Muscle of leg (tissue), 3 donors: ENCODE measurements at regions not wholly inside any gene's neighbourhood (a gene's known extent, or its start where the extent isn't known, plus 50 kb on each side); places are given as distances from the start of the nearest gene placed in this dataset.

Source experiments
- DNase-seq: peaks from one replicate; pipeline ENCODE4 v3.0.0; 2013
- H3K27ac ChIP-seq: one replicate; pipeline ENCODE4 v1.5.1; 2013; ENCODE audit warnings: mild to moderate bottlenecking, low read length, control low read depth
- H3K27me3 ChIP-seq: one replicate; pipeline ENCODE4 v1.6.1; 2013; ENCODE audit warnings: low read length; ENCODE audit not compliant: control insufficient read depth, insufficient read depth
- H3K36me3 ChIP-seq: one replicate; pipeline ENCODE4 v1.6.1; 2013; ENCODE audit warnings: low read length; ENCODE audit not compliant: control insufficient read depth, insufficient read depth
- H3K4me1 ChIP-seq: one replicate; pipeline ENCODE4 v1.6.1; 2013; ENCODE audit warnings: low read length; ENCODE audit not compliant: control insufficient read depth, insufficient read depth
- H3K4me3 ChIP-seq: one replicate; pipeline ENCODE4 v1.5.1; 2013; ENCODE audit warnings: low read length, control low read depth
- H3K9me3 ChIP-seq: replicated peaks from 2 replicates; pipeline ENCODE4 v1.6.1; 2013; ENCODE audit warnings: low read depth, low read length; ENCODE audit not compliant: control insufficient read depth
- WGBS: methylation state at CpG from one replicate; pipeline ENCODE4 v1.1.5; 2013; ENCODE audit warnings: missing lambda C conversion rate; ENCODE audit not compliant: insufficient coverage; 5-methylcytosine and 5-hydroxymethylcytosine counted together

GRCh38 chr16:60027351-60027750, 1293.2 kb upstream of the GOT2 start:
- Histone ChIP-seq H3K27me3 (no peaks in the 10 kb centered on the region), H3K9me3 (no peaks in the 10 kb centered on the region), H3K4me1 (no peaks in the 10 kb centered on the region), H3K36me3 (no peaks in the 10 kb centered on the region), H3K27ac (no peak overlapping the region), H3K4me3 (no peak overlapping the region)
- no peak for DNase-seq

GRCh38 chr16:60013076-60013475, 1279.0 kb upstream of the GOT2 start:
- Histone ChIP-seq H3K36me3 (no peaks in the 10 kb centered on the region), H3K27me3 (no peaks in the 10 kb centered on the region), H3K4me1 (no peaks in the 10 kb centered on the region), H3K4me3 (no peak overlapping the region), H3K27ac (no peak overlapping the region), H3K9me3 (peaks cover 5% of the 10 kb centered on the region)
- 84% methylated on average over 7 of the region's 8 CpGs for WGBS
- DNase-seq, result no peak

GRCh38 chr16:60001523-60001922, 1267.4 kb upstream of the GOT2 start:
- Histone ChIP-seq H3K27me3 (no peaks in the 10 kb centered on the region), H3K4me3 (no peak overlapping the region), H3K9me3 (peaks cover 7% of the 10 kb centered on the region), H3K27ac (no peak overlapping the region), H3K4me1 (no peaks in the 10 kb centered on the region), H3K36me3 (no peaks in the 10 kb centered on the region)
- DNase-seq, result no peak
- 61% methylated on average over 3 of the region's 3 CpGs for WGBS

GRCh38 chr16:59997706-59998105, 1263.6 kb upstream of the GOT2 start:
- H3K9me3 ChIP-seq, result peaks cover 9% of the 10 kb centered on the region

GRCh38 chr16:59993101-59993500, 1259.0 kb upstream of the GOT2 start:
- H3K9me3 ChIP-seq, result peaks cover 10% of the 10 kb centered on the region
- no peak overlapping the region for H3K27ac ChIP-seq
- no peaks in the 10 kb centered on the region for H3K36me3 ChIP-seq
- WGBS, result 76% methylated on average over 5 of the region's 10 CpGs
- no peaks in the 10 kb centered on the region for H3K27me3 ChIP-seq
- H3K4me3 ChIP-seq, result no peak overlapping the region
- H3K4me1 ChIP-seq, result no peaks in the 10 kb centered on the region
- no peak for DNase-seq

More at GRCh38 chr16:59997706-59998105, 1263.6 kb upstream of the GOT2 start:
- no peaks in the 10 kb centered on the region for H3K36me3 ChIP-seq
- H3K4me1 ChIP-seq, result no peaks in the 10 kb centered on the region
- no CpG with 5 or more reads among the region's 4 CpGs for WGBS
- no peak for DNase-seq
- H3K4me3 ChIP-seq, result no peak overlapping the region
- H3K27me3 ChIP-seq, result no peaks in the 10 kb centered on the region
- no peak overlapping the region for H3K27ac ChIP-seq

GRCh38 chr16:59991171-59991570, 1257.1 kb upstream of the GOT2 start:
- Histone ChIP-seq H3K27me3 (no peaks in the 10 kb centered on the region), H3K27ac (no peak overlapping the region), H3K36me3 (no peaks in the 10 kb centered on the region), H3K9me3 (peaks cover 10% of the 10 kb centered on the region), H3K4me3 (no peak overlapping the region), H3K4me1 (no peaks in the 10 kb centered on the region)
- DNase-seq, result no peak
- no CpG with 5 or more reads among the region's 2 CpGs for WGBS

- Histone ChIP-seq H3K4me3 (no peak overlapping the region), H3K27me3 (no peaks in the 10 kb centered on the region), H3K9me3 (peaks cover 17% of the 10 kb centered on the region), H3K36me3 (no peaks in the 10 kb centered on the region), H3K4me1 (no peaks in the 10 kb centered on the region), H3K27ac (no peak overlapping the region)
- 86% methylated on average over 1 of the region's 1 CpG for WGBS
- no peak for DNase-seq
Measured at GRCh38 chr16:59988591-59988990, 1254.5 kb upstream of the GOT2 start.

GRCh38 chr16:59975953-59976352, 1241.8 kb upstream of the GOT2 start:
- WGBS, result no CpG with 5 or more reads among the region's 3 CpGs
- H3K27ac ChIP-seq, result no peak overlapping the region
- no peak for DNase-seq
- H3K36me3 ChIP-seq, result no peaks in the 10 kb centered on the region
- H3K9me3 ChIP-seq, result no peaks in the 10 kb centered on the region
- no peaks in the 10 kb centered on the region for H3K27me3 ChIP-seq
- H3K4me1 ChIP-seq, result no peaks in the 10 kb centered on the region
- H3K4me3 ChIP-seq, result no peak overlapping the region

GRCh38 chr16:59973966-59974365, 1239.8 kb upstream of the GOT2 start:
- Histone ChIP-seq H3K36me3 (no peaks in the 10 kb centered on the region), H3K27ac (no peak overlapping the region), H3K4me1 (no peaks in the 10 kb centered on the region), H3K4me3 (no peak overlapping the region), H3K27me3 (no peaks in the 10 kb centered on the region), H3K9me3 (no peaks in the 10 kb centered on the region)
- DNase-seq, result no peak
- WGBS, result 80% methylated on average over 1 of the region's 3 CpGs

GRCh38 chr16:59971264-59971663, 1237.1 kb upstream of the GOT2 start:
- H3K4me1 ChIP-seq, result no peaks in the 10 kb centered on the region
- no peak for DNase-seq
- H3K36me3 ChIP-seq, result no peaks in the 10 kb centered on the region
- no CpG with 5 or more reads among the region's 3 CpGs for WGBS
- H3K27ac ChIP-seq, result no peak overlapping the region
- no peaks in the 10 kb centered on the region for H3K27me3 ChIP-seq
- H3K9me3 ChIP-seq, result no peaks in the 10 kb centered on the region
- no peak overlapping the region for H3K4me3 ChIP-seq

- H3K36me3 ChIP-seq, result no peaks in the 10 kb centered on the region
- no peak overlapping the region for H3K27ac ChIP-seq
- H3K27me3 ChIP-seq, result no peaks in the 10 kb centered on the region
- no peak for DNase-seq
- no CpG with 5 or more reads among the region's 6 CpGs for WGBS
- no peak overlapping the region for H3K4me3 ChIP-seq
- H3K9me3 ChIP-seq, result no peaks in the 10 kb centered on the region
- no peaks in the 10 kb centered on the region for H3K4me1 ChIP-seq
Measured at GRCh38 chr16:59964232-59964924, 1230.3 kb upstream of the GOT2 start.
